ENCODE measurements at regions not wholly inside any gene's neighbourhood (a gene's known extent, or its start where the extent isn't known, plus 50 kb on each side); places are given as distances from the start of the nearest gene placed in this dataset.

DNA sequence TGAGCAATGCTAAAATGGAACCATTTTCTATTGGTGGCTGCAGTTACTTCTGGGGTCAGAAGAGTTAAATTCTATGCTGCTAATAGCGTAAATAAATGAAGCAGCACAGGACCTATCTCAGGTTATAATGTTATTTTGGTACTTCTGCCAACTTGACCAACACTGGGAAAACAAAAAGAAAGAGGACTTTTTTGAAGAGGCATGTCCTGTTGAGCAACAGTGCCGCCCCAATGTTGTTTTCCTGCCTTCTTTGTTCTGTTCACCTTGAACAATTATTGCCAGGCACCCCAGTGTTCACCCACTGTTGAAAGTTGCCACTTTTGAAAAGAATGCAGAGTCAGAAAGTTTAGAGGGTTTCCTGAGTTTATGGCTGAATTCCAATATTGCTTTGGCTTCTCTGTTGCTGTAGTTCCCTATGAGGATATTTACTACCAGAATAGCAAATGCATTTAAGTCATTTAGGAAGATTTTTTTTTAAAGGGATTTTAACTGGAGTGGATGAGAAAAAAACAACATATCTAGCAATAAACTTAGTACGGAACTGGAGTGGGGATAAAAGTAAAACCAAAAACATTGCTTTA lies 679.0 kb upstream of the DPPA4 start:
- TF ChIP-seq EZH2 (IDR thresholded peaks at IDR 0.05; ENCODE audit: borderline replicate concordance) (no peak), EZH2phosphoT487 (IDR thresholded peaks at IDR 0.05; ENCODE audit: low read depth, severe bottlenecking, unreplicated experiment) (no peak)
- TF ChIP-seq, protein P1, sequence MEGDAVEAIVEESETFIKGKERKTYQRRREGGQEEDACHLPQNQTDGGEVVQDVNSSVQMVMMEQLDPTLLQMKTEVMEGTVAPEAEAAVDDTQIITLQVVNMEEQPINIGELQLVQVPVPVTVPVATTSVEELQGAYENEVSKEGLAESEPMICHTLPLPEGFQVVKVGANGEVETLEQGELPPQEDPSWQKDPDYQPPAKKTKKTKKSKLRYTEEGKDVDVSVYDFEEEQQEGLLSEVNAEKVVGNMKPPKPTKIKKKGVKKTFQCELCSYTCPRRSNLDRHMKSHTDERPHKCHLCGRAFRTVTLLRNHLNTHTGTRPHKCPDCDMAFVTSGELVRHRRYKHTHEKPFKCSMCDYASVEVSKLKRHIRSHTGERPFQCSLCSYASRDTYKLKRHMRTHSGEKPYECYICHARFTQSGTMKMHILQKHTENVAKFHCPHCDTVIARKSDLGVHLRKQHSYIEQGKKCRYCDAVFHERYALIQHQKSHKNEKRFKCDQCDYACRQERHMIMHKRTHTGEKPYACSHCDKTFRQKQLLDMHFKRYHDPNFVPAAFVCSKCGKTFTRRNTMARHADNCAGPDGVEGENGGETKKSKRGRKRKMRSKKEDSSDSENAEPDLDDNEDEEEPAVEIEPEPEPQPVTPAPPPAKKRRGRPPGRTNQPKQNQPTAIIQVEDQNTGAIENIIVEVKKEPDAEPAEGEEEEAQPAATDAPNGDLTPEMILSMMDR (IDR thresholded peaks at IDR 0.05; ENCODE audit: poor library complexity), result no peak
